ENCODE measurements at regions not wholly inside any gene's neighbourhood (a gene's known extent, or its start where the extent isn't known, plus 50 kb on each side); places are given as distances from the start of the nearest gene placed in this dataset.
"Not testable (repeated sequence)": the region's sequence is repeated elsewhere in the genome, so short reads cannot be mapped to it uniquely, and the experiment has no call there.

DNA sequence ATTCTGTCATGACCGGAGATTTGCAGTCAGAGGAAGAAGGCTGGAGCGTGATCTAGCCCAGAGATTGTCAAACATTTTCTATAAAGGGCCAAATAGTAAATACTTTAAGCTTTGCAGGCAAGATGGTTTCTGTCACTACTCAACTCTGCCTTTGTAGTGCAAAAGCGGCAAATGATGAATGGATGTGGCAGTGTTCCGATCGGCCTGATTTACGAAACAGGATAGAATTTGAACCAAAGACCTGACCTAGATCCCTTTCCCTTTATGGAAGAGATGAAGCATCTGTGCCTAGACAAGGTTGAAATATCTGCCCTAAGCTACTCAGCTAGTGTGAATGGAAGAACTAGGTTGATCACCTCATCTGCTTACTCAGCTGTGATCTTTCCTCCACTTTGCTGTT lies 209.5 kb downstream of the YTHDC2 start:
- ATAC-seq = no peak

DNA sequence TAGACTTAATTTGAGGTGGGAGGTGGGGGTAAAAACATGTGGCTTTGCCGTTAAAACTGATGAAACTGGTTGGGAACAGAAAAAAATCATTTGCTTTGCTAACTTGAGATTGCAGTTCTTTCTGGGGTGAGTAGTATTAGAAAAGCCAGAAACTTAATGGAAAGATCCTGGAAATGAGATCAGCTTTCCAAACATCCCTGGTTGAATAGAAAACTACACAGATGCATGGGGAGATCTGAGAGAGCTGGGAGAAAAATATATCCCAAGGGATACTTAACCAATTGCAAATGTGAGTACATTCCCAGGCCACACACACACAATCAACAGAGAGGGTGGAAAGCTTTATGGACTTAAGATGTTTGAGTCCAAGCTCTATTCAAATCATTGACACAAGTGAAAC lies 222.3 kb downstream of the YTHDC2 start:
- no peak for ATAC-seq

DNA sequence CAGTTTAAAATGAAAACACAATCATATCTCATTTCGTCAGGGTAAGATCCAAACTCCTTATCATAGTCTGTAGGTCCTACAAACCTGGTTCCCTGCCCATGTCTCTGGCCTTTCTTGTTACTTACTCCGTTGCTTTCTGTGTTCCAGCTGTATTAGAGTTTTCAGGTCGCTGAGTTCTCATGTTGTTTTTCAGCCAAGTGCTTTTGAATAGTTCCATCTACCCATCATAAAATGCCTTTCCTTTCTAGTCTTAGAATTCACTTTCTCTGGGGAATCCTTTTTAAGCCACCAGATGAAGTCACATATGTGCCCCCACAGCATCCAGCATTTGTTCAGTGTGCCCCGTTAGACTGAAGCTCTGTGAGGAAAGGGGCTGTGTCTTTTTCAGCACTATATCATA lies 228.7 kb downstream of the YTHDC2 start:
- ATAC-seq = no peak

DNA sequence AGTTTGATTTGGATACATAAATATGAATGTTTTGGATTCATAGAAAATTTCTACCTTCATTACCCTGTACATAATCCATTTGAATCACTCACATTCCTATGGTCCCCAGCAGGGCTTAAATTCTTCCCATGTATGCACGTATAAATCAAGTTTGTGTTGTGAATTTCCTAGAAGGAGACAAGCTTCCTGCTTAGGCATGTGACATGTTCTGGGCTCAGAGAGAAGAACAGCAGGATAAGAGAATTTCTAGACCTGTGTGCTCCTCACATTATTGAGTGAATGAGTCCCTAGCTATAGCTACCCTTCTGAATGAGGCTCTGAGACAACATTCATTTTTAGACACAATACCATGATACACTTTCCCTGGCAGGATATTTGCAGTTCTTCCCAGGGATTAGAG lies 229.1 kb downstream of the YTHDC2 start:
- ATAC-seq = no peak

DNA sequence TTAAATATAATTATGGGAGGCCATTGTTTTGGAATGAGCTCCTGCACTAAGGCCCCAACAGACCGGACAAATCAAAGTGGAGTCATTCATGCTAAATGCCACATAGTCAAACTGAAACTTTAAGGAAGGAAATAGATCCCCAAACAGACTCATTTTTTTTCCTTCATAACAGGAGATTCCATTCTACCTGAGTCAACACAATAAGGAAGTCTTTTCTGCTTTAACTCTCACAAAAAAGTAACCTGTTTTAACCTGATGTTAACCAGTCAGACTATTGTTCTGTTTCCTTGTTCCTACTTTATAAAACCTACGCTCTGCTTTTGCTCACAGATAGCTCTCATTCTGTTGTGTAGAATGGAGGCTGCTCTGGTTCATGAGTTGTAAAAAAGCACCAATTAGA lies 234.9 kb downstream of the YTHDC2 start:
- ATAC-seq = peak; percentile 69

DNA sequence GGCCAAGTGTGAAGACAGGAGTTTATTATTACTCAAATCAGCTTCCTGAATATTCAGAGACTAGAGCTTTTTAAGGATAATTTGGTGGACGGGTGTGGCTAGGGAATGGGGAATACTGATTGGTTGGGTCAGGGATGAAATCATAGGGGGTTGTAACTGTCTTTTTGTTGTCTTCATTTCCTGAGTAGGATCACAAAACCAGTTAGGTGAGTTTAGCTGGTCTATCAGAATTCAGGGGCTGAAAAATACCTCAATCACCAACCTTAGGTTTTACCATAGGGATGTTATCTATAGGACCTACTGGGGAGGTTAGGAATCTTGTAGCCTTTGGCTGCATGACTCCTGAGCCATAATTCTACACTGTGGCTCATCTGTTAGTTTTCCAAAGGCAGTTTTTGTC lies 235.8 kb downstream of the YTHDC2 start:
- peak; percentile 64 for ATAC-seq

DNA sequence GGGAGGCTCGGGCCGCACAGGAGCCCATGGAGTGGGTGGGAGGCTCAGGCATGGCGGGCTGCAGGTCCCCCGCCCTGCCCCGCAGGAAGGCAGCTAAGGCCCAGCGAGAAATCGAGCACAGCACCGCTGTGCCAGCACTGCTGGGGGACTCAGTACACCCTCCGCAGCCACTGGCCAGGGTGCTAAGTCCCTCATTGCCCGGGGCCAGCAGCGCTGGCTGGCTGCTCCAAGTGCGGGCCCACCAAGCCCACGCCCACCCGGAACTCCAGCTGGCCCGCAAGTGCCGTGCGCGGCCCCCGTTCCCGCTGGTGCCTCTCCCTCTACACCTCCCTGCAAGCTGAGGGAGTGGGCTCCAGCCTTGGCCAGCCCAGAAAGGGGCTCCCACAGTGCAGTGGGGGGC lies 239.7 kb downstream of the YTHDC2 start:
- not testable (repeated sequence) for ATAC-seq

DNA sequence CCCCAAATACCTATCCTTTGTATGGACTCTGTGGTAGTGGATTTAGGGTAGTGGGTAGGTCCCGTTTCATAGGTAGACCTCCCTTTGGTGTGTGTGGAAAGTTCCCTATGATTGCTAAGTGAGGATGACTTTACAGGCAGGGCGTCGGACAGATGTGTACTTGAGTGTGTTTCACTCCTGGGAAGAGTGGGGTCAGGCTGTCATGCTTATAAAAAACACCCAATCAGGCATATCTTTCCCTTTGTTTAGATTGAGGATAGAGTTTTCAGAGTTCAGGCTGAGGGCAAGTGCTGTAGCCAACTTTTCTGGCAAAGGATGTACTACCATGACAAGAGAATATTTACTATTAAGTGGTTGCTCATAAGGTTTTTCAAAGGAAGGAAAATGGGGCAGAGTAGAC lies 242.0 kb downstream of the YTHDC2 start:
- no peak for ATAC-seq

DNA sequence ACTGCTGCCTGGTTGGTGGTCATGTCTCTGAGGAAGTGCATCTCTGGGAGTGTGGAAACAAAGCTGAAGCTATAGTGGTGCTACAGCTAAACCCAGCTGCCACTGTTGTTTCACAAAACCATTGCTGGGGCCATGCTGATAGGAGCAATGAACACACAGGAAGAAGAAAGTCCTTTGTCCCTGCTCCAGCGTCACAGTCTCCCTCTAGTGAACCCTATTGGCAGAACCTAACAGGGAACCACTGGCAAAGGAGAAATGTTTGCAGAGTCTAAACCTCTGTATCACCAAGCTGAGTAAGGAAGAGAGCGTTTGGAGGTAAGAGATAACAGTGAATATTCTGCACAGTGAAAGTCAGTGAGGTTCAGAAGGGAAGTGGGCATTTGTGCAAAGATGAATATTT lies 244.0 kb downstream of the YTHDC2 start:
- ATAC-seq = no peak

DNA sequence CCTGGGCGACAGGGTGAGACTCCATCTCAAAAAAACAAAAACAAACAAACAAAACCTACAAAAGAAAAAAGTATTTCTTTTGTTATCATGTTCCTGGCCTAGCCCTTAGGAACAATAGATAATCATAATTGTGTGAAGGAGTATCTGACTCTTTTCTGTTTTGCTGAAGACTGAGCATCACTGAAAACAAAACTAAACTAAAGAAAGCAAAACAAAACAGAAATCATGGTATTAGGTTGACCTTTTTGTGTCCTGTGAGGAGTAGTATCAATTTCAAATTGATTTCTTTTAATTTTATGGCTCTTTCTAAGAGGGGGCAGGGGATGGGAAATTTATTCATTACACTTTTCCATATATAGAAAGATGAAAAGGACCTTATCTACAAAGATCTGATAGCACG lies 246.0 kb downstream of the YTHDC2 start:
- ATAC-seq = no peak

DNA sequence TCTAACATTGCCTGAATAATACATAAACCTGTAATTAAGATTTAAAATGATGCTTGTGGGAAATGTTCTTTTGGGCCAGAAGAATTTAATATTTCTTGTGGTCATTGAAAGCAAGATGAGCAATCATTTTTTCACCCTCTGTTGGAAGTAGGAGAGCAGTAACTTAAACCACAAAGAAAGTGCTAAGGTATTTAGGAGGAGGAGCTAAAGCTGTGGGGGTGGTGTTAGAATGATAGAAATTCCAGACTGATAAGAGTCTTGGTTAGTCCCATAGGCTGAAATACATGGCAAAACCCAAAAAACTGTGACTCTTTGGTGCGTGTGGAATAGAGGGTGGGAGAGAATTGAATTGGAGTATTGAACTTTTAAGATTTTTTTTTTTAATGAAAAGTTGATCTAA lies 247.0 kb downstream of the YTHDC2 start:
- no peak for ATAC-seq

DNA sequence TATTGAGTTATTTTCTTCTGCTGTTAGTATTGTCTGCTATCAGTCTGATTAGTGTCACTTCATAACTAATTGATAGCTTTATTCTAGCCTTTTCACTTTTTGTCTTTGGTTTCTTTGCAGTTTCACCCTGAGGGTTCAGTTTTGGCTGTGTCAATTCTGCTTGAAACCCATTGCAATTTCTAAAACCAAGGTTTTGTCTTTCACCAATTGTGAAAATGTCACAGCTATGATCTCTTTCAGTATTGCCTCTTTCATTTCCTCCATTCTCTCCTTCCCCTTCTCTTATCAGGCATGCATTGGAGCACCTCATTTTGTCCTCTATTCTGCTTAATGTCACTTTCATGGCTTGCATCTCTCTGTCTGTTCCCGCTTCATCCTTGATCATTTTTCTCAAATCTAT lies 248.1 kb downstream of the YTHDC2 start:
- no peak for ATAC-seq

DNA sequence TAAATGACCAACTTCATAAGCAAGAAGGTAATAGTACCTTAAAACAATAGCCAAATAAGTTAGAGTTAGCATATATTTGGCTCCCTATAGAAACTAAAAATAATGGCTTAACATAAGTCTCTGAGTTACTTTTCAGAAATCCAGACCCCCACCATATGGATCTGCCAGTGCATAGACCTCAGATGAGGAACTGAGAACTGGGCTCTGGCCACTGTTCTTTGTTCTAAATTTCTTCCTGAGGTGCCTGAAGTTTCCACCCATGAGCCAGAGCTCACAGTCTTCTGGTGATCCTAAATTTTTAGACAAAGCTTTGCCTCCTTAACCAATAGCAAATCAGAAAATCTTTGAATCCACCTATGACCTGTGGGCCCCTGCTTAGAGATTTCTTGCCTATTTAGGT lies 250.9 kb downstream of the YTHDC2 start:
- ATAC-seq = no peak

DNA sequence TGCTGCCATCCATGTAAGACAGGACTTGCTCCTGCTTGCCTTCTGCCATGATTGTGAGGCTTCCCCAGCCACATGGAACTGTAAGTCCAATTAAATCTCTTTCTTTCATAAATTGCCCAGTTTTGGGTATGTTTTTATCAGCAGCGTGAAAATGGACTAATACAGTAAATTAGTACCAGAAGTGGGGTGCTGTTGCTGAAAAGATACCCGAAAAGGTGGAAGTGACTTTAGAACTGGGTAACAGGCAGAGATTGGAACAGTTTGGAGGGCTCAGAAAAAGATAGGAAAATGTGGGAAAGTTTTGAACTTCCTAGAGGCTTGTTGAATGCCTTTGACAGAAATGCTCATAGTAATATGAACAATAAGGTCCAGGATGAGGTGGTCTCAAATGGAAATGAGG lies 253.3 kb downstream of the YTHDC2 start:
- not testable (repeated sequence) for ATAC-seq

DNA sequence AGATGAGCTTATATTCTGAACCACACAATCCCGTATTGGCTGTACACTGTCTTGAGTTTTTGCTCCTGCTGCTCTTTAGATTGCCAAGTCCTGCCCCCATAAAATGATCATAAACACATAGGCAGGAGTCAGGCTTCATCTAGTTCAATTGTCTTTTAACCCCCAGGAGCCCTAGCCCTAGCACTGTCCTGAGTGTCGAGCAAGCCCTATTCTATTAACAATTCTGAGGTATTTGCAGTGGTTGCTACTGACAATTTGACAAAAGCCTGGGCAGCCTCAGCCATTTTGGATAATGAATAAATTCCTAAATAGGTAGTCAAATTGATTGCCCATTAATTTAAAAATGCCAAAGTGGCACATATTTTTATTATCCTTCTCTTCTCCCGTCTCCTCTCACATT lies 257.2 kb downstream of the YTHDC2 start:
- ATAC-seq = no peak

DNA sequence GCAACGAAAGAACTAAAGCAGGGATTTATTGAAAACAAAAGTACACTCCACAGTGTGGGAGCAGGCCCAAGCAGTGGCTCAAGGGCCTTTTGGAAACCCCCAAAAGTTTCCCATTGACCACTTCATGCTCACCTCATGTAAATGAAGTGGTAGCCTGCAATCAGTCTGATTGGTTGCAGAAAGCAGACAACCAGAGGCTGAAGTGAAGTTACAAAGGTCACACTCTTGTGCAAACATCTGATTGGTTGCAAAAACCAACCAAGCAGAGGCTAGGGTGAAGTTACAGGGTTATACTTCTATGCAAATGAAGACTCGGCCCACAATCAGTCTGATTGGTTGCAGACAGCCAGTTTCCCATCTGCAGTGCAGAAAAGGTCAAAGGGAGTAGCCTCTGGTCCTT lies 258.0 kb downstream of the YTHDC2 start:
- ATAC-seq = no peak

DNA sequence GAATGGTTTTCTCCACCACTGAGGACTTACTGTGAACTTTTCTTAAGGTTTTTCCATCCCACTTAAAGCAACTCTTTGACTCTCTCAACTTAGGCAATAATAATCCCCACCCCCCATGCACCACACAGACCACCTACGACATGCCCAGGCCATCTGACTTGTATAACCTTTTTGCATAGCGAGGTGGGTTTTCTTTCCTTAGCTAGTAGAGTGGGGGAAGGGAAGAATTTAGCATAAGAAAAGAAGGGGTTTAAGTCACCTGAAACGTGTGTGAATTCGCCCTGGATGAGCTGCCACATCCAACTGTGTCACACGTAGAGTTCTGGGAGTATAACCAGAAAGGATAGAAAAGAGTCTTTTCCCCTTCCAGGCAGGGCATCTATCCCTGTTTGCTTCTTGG lies 262.7 kb downstream of the YTHDC2 start:
- ATAC-seq = no peak

DNA sequence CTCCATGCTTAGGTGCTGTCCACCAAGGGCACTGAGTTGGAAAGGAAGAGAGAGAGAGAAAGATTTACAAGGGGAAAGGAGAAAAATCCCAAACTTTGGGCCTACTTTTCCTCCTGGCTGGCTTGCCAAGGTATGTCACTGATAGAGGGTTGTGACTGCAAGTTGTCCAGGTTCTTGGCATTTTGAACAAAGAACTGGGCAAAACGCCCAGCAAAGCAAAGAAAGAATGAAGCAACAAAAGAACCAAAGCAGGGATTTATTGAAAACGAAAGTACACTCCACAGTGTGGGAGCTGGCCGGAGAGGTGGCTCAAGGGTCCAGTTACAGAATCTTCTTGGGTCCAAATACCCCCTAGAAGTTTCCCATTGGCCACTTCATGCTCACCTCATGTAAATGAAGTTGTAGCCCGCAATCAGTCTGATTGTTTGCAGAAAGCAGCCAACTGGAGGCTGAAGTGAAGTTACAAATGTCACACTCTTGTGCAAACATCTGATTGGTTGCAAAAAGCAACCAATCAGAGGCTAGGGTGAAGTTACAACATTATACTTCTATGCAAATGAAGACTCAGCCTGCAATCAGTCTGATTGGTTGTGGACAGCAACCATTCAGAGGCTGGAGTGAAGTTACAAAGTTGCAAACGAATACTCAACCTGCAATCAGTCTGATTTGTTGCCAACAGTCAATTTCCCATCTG lies 263.5 kb downstream of the YTHDC2 start:
- ATAC-seq = no peak

DNA sequence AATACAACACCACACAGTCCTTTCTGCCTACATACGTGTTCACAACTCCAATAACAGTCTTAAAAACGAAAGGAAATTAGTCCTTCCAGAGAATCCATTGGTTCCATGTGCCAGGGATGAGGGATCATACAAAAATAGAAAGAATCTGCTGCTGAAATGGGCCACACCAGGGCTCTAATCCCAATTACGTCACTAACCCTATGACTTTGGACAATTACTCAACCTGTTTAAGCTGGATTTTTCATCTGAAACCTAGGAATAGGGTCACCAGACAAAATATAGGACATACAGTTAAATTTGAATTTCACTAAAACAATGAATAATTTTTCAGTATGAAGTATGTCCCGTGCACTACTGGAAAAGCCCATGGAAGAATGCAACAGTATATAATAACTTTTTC lies 264.7 kb downstream of the YTHDC2 start:
- no peak for ATAC-seq

DNA sequence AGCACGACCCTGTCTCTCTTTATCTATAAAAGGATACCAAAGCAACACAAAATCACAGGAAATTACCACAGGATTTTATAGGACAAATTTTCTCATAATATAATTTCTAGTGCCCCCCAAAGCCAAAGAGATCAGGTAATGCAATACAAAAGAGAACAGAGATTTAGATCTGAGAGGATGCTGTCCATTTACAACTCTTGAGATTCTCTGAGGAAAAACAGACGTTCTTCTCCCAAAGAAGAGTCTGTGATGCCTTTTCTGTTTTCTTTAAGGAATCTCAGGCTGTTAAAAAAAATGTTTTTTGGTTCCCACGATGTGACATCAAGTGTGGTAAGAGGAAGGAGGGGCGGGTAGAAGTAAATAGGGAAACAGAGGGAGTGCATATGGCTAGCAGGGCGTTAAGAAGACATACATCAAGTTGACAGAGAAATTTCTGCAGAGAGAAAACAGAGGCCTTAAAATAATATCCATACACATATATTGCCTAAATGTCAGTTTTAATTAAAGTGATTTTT lies 274.7 kb downstream of the YTHDC2 start:
- no peak for ATAC-seq

DNA sequence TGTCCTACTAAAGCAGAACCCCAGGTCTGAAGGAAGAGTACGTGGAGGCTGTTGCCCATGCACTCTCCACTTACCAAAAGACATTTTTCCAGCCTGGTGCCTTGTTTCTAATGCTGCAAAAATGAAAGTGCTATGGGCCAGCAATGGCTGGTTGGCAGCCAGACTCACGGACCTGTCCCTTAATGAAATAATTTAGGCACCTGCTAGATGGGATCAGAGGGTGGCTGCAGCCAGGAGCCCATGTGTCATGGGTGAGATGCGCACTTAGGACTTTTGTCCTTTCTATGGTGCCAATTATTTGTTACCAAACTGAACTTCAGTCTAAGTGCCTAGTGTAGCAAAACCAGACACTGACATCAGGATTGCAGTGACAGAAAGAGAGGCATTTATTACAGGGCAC lies 276.3 kb downstream of the YTHDC2 start:
- no peak for ATAC-seq

DNA sequence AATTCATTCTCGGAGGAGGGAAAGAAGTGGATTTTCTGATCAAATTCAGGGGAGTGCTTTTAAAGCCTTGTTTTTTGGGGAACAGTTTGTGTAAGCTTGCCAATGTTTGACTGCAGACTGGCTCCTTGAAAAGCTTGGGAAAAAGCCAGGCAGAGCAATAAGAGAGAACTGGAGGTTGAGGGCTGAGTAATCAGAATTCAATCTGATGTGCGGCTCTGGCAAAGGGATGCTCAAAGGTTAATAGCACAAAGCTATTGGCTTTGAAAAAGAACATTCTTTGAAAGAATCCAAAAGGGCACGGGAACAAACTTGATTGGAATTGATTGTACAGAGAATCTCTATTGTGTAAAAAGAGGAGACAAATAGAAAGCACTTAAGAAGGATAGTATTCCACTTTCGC lies 279.3 kb downstream of the YTHDC2 start:
- no peak for ATAC-seq

DNA sequence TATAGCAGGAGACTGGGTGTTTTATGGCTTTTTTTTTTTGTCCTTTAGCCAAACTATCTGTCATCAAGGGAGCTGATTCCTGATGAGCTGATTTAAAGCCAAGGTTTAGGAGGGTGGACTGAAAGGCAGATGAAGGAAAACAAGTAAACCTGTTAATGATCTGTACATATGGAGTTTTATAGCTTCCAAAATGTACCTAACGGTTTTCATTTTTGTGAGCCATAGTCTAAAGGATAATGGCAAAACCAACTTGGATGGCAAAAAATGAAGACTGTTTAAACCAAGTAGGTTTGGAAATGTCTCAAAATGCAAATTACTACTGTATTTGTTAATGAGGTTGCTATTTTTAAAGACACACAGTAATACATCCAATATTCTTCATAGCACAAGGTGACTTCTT lies 281.5 kb downstream of the YTHDC2 start:
- no peak for ATAC-seq

DNA sequence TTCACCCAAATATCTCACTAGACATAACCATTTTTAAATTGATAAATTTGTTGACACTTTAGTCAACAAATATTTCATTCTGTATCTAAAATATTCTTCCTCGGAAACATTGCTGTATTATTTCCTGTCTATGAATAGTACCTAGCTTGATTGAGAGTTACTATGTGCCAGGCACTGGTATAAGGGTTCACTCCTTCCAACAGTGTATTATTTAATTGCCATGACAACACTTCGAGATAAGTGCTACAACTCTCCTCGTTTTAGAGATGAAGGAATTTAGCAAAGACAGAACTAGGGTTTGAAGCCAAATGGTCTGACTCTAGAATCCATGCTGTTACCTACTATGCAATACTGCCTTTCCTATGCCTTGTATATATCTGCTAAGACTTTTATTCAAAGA lies 287.2 kb downstream of the YTHDC2 start:
- no peak for ATAC-seq

DNA sequence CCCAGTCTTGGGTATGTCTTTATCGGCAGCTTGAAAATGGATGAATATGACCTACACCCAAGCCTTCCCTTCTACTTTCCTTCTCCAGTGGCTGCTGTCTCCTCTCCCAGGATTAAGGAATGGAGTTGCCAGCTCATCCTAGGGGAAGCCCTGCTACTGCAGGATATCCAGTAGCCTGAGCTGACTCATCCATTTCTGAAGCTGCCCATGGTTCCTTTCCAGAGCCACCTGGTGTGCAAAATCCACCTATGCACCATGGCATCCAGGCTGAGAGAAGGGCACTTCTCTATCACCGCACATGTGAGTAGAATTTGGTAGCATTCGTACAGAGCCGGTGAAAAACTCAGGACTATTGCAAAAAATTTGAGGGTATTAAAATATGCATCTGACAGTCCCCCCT lies 290.8 kb downstream of the YTHDC2 start:
- no peak for ATAC-seq
